ENCODE measurements at regions not wholly inside any gene's neighbourhood (a gene's known extent, or its start where the extent isn't known, plus 50 kb on each side); places are given as distances from the start of the nearest gene placed in this dataset.
"Not testable (repeated sequence)": the region's sequence is repeated elsewhere in the genome, so short reads cannot be mapped to it uniquely, and the experiment has no call there.

GRCh38 chrX:123788193-123788592 is 55.3 kb upstream of the THOC2 start:
- DNase-seq, result not testable (repeated sequence)

- no peak for DNase-seq
Observed at GRCh38 chrX:123788744-123789143, 55.9 kb upstream of the THOC2 start.

- no peak for DNase-seq
Observed at GRCh38 chrX:123797543-123798447, 62.1 kb upstream of the XIAP start.

GRCh38 chrX:123798706-123799430 is 61.0 kb upstream of the XIAP start:
- DNase-seq, result not testable (repeated sequence)

- no peak for DNase-seq
Observed at GRCh38 chrX:123801901-123802300, 58.0 kb upstream of the XIAP start.

- DNase-seq, result peak; percentile 51
Observed at GRCh38 chrX:123803331-123803983, 56.4 kb upstream of the XIAP start.

- not testable (repeated sequence) for DNase-seq
Observed at GRCh38 chrX:123803984-123804365, 55.9 kb upstream of the XIAP start.

GRCh38 chrX:123807835-123808416 is 51.9 kb upstream of the XIAP start:
- DNase-seq, result no peak

- DNase-seq, result no peak
Observed at GRCh38 chrX:123809854-123810375, 49.9 kb upstream of the XIAP start.

Measured in inflammatory macrophage treated with lipopolysaccharide for 4 hours (primary cell).